ACC112 (cell line): ENCODE measurements at regions not wholly inside any gene's neighbourhood (a gene's known extent, or its start where the extent isn't known, plus 50 kb on each side); places are given as distances from the start of the nearest gene placed in this dataset.

Source experiments
- H2AFZ ChIP-seq: fragments of 200-600 bp; sonication (generic); one replicate; pipeline ENCODE4 v1.6.0; 2017; ENCODE audit warnings: antibody characterized with exemption, low read length; ENCODE audit not compliant: unreplicated experiment
- H3K27ac ChIP-seq: fragments of 200-600 bp; sonication (generic); 2 replicates; pipeline ENCODE4 v1.5.1; 2014; ENCODE audit warnings: low read depth, mild to moderate bottlenecking, antibody characterized with exemption, low read length, moderate library complexity
- H3K27me3 ChIP-seq: fragments of 200-600 bp; sonication (generic); 2 replicates; pipeline ENCODE4 v1.6.1; 2014; ENCODE audit warnings: mild to moderate bottlenecking, antibody characterized with exemption, low read length, moderate library complexity, mixed read lengths; ENCODE audit not compliant: insufficient read depth
- H3K36me3 ChIP-seq: fragments of 200-600 bp; sonication (generic); 2 replicates; pipeline ENCODE4 v1.6.1; 2016; ENCODE audit warnings: mild to moderate bottlenecking, antibody characterized with exemption, low read length, moderate library complexity, mixed read lengths; ENCODE audit not compliant: insufficient read depth
- H3K4me1 ChIP-seq: fragments of 200-600 bp; sonication (generic); one replicate; pipeline ENCODE4 v1.6.1; 2016; ENCODE audit warnings: low read length, mixed read lengths; ENCODE audit not compliant: insufficient read depth, unreplicated experiment, control insufficient read depth
- H3K4me3 ChIP-seq: fragments of 200-600 bp; sonication (generic); 2 replicates; pipeline ENCODE4 v1.5.1; 2014; ENCODE audit warnings: mild to moderate bottlenecking, low read depth, low read length
- H3K79me2 ChIP-seq: fragments of 200-600 bp; sonication (generic); one replicate; pipeline ENCODE4 v1.6.0; 2016; ENCODE audit warnings: low read length; ENCODE audit not compliant: control insufficient read depth, unreplicated experiment, insufficient read depth

DNA sequence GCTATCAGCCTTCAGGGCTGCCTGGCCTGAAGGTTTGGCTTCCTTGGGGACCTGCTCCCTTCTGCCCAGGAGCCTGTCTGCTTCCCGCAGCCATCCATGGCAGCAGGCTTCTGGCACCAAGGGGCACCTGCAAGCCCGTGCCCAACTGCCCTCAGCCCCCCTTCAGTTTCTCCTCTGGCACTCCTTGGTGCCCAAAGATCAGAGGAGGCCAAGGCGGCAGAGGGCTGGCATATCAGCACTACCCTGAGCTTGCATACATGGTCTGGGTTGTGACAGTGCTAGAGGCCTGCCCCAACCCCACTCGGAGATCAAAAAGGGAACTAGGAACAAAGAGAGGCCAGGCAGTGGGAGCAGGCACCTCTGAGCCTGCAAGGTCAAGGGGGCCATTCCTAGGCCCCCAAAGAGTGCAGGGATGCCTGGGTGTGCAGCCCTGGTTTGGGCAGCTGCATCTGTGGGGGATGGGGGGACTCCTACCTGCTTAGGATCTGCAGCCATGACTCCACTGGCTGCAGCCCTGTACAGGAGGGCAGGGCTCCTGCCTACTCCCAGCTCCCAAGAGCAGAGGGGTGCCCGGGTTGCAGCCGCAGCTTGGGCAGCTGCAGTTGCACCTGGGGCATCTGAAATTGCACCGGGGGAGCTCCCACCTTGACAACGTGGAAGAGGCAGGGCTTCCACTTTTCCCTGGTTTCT is 76.2 kb upstream of the TP63 start:
- Histone ChIP-seq H2AFZ (no peak overlapping the region), H3K27ac (no peak overlapping the region), H3K27me3 (no peaks in the 10 kb centered on the region), H3K4me1 (no peaks in the 10 kb centered on the region), H3K36me3 (no peaks in the 10 kb centered on the region), H3K4me3 (no peak overlapping the region), H3K79me2 (no peaks in the 10 kb centered on the region)

DNA sequence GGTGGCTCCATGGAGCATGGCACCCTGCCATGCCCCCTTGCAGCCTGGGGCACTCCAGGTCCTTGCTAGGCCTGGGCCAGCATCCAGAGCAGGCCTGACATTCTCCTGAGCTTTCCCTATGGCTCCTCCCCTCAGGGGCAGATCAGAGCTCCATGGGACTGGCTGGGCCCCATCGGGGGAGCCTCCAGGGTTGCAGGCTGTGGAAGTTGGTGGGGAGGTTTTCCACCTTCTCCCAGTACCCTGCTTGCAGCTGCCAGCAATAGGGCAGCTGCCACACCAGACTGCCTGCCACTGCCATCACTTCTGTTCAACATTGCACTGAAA is 75.7 kb upstream of the TP63 start:
- no peaks in the 10 kb centered on the region for H3K36me3 ChIP-seq
- no peak overlapping the region for H3K4me3 ChIP-seq
- no peaks in the 10 kb centered on the region for H3K4me1 ChIP-seq
- no peak overlapping the region for H3K27ac ChIP-seq
- H3K27me3 ChIP-seq = no peaks in the 10 kb centered on the region
- no peaks in the 10 kb centered on the region for H3K79me2 ChIP-seq
- H2AFZ ChIP-seq = no peak overlapping the region

GRCh38 chr3:189557824-189558223 is 73.4 kb upstream of the TP63 start:
- Histone ChIP-seq H3K79me2 (no peaks in the 10 kb centered on the region), H3K36me3 (no peaks in the 10 kb centered on the region), H3K4me1 (no peaks in the 10 kb centered on the region), H3K27me3 (no peaks in the 10 kb centered on the region), H2AFZ (no peak overlapping the region), H3K4me3 (no peak overlapping the region), H3K27ac (no peak overlapping the region)

- Histone ChIP-seq H3K36me3 (no peaks in the 10 kb centered on the region), H3K27me3 (no peaks in the 10 kb centered on the region), H3K4me3 (no peak overlapping the region), H3K4me1 (no peaks in the 10 kb centered on the region), H2AFZ (no peak overlapping the region), H3K79me2 (no peaks in the 10 kb centered on the region), H3K27ac (no peak overlapping the region)
Measured at GRCh38 chr3:189561256-189561655, 69.9 kb upstream of the TP63 start.

- no peak overlapping the region for H3K27ac ChIP-seq
- no peak overlapping the region for H2AFZ ChIP-seq
Measured at GRCh38 chr3:189563853-189564563, 67.2 kb upstream of the TP63 start.

DNA sequence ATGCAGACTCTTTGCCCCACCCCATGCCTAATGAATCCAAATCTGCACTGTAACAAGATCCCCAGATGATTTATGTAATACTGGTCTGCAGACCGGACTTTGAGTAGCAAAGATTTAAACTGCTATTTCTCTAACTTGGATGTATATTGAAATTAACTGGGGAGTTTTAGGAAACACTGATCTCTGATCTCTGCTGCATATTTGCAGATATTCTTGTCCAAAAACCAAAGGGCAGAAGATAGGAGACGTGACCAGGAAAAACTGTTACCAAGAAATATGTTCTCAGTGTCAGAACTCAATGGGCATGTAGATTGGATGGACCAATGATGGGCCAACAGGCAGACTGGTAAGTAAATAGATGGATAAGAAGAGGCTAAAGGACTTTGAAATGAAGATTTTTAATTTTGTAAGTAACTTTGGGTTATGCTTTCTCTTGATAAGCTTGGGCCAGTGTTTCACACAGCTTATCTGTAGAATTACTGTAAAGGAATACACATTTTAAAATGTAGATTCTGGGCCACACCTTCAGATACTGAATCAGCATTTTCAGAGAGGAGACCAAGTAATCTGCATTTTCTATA is 64.5 kb upstream of the TP63 start:
- Histone ChIP-seq H3K27me3 (no peaks in the 10 kb centered on the region), H3K79me2 (no peaks in the 10 kb centered on the region), H3K36me3 (no peaks in the 10 kb centered on the region), H3K4me3 (no peak overlapping the region), H3K4me1 (peaks cover 3% of the 10 kb centered on the region), H2AFZ (no peak overlapping the region), H3K27ac (no peak overlapping the region)

More at GRCh38 chr3:189563853-189564563, 67.2 kb upstream of the TP63 start:
- Histone ChIP-seq H3K4me1 (no peaks in the 10 kb centered on the region), H3K27me3 (no peaks in the 10 kb centered on the region), H3K79me2 (no peaks in the 10 kb centered on the region), H3K4me3 (no peak overlapping the region), H3K36me3 (no peaks in the 10 kb centered on the region)

DNA sequence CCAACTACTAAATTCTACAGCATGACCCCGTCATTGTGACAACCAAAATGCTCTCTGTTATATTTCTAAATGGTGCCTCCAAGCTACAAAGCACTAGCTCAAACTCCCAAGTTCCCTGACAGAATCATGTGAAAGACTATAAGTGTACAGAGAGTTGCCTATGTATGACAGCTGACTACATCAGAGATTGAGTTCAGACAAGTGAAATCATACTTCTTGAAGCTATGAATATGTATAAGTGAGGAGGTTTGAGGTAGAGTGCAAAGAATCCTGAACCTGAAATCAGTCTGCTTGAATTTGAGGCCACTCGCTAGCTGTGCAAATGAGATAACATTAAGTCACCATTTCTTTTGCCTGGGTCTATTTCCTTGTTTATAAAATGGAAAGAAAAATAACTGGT is 63.9 kb upstream of the TP63 start:
- Histone ChIP-seq H3K4me3 (no peak overlapping the region), H3K79me2 (no peaks in the 10 kb centered on the region), H3K36me3 (no peaks in the 10 kb centered on the region), H3K4me1 (peaks cover 9% of the 10 kb centered on the region), H2AFZ (no peak overlapping the region), H3K27me3 (no peaks in the 10 kb centered on the region), H3K27ac (no peak overlapping the region)

- Histone ChIP-seq H3K27me3 (no peaks in the 10 kb centered on the region), H3K27ac (no peak overlapping the region), H3K4me1 (peaks cover 14% of the 10 kb centered on the region), H3K4me3 (no peak overlapping the region), H2AFZ (no peak overlapping the region), H3K36me3 (no peaks in the 10 kb centered on the region), H3K79me2 (no peaks in the 10 kb centered on the region)
Measured at GRCh38 chr3:189567766-189568420, 63.3 kb upstream of the TP63 start.

- H3K27me3 ChIP-seq = no peaks in the 10 kb centered on the region
- no peak overlapping the region for H3K4me3 ChIP-seq
- H3K36me3 ChIP-seq = no peaks in the 10 kb centered on the region
- H3K27ac ChIP-seq = no peak overlapping the region
- H2AFZ ChIP-seq = no peak overlapping the region
- H3K4me1 ChIP-seq = peaks cover 15% of the 10 kb centered on the region
- H3K79me2 ChIP-seq = no peaks in the 10 kb centered on the region
Measured at GRCh38 chr3:189568961-189569360, 62.2 kb upstream of the TP63 start.

- Histone ChIP-seq H3K79me2 (no peaks in the 10 kb centered on the region), H3K4me3 (no peak overlapping the region), H2AFZ (no peak overlapping the region), H3K27ac (no peak overlapping the region), H3K36me3 (no peaks in the 10 kb centered on the region), H3K27me3 (no peaks in the 10 kb centered on the region), H3K4me1 (peaks cover 15% of the 10 kb centered on the region)
Measured at GRCh38 chr3:189569473-189569872, 61.7 kb upstream of the TP63 start.
